Testis (tissue), 2 donors: ENCODE measurements at regions not wholly inside any gene's neighbourhood (a gene's known extent, or its start where the extent isn't known, plus 50 kb on each side); places are given as distances from the start of the nearest gene placed in this dataset.

ENCODE experiments used
- DNase-seq: peaks from one replicate; pipeline ENCODE4 v3.0.0-alpha.2; 2019
- H3K27ac ChIP-seq, 2 donors: fragments of 200-600 bp; sonication (generic); one replicate each; pipeline ENCODE4 v1.5.1; 2019
- H3K27me3 ChIP-seq: fragments of 200-600 bp; sonication (generic); one replicate; pipeline ENCODE4 v1.5.1; 2019
- H3K36me3 ChIP-seq: fragments of 200-600 bp; sonication (generic); one replicate; pipeline ENCODE4 v1.5.1; 2017; ENCODE audit warnings: low read depth; ENCODE audit errors: missing control alignments
- H3K4me1 ChIP-seq: fragments of 200-600 bp; sonication (generic); one replicate; pipeline ENCODE4 v1.5.1; 2019
- H3K4me3 ChIP-seq, 2 donors: fragments of 200-600 bp; sonication (generic); one replicate each; pipeline ENCODE4 v1.5.1; 2017 to 2019
- H3K9me3 ChIP-seq: fragments of 200-600 bp; sonication (generic); one replicate; pipeline ENCODE4 v1.5.1; 2017
- CTCF ChIP-seq, 3 experiments: fragments of 450-650 bp in 2 of 3; fragments of 200-600 bp in 1 of 3; sonication (generic) in 1 of 3; IDR thresholded peaks; one replicate each; pipeline ENCODE4 v1.5.1; 2016 to 2019; ENCODE audit warnings: antibody characterized with exemption in 3 of 3, mild to moderate bottlenecking in 2 of 3, moderate library complexity in 1 of 3
- POLR2A ChIP-seq: fragments of 450-650 bp; IDR thresholded peaks from one replicate; pipeline ENCODE4 v1.6.1; 2017; ENCODE audit warnings: antibody characterized with exemption, mild to moderate bottlenecking, moderate library complexity
- WGBS, 2 donors: methylation state at CpG; one replicate each; pipeline ENCODE4 v1.1.5; 2018; 5-methylcytosine and 5-hydroxymethylcytosine counted together
- intact Hi-C: fragments of 100-400 bp; cut with DNase I; formaldehyde crosslinking; loops from one replicate; pipeline ENCODE4 v1.15.1; 2023; ENCODE audit warnings: low total_unique reads

GRCh38 chr10:57919864-57920263 lies 347.8 kb downstream of the IPMK start:
- no peak for TF ChIP-seq CTCF (IDR thresholded peaks at IDR 0.05)
- TF ChIP-seq POLR2A, result no peak
- intact Hi-C loops, result no loop called here
- WGBS, 2 donors, result 86 to 89% methylated on average over 1 of the region's 1 CpG
- no peaks in the 10 kb centered on the region for H3K36me3 ChIP-seq
- no peaks in the 10 kb centered on the region for H3K9me3 ChIP-seq
- peak overlapping the region in 1 of 2 donors; percentile 52 for H3K27ac ChIP-seq
- H3K27me3 ChIP-seq, result no peaks in the 10 kb centered on the region
- no peaks in the 10 kb centered on the region for H3K4me1 ChIP-seq
- no peak overlapping the region for H3K4me3 ChIP-seq
- DNase-seq, result no peak

GRCh38 chr10:57917019-57917418 lies 350.7 kb downstream of the IPMK start:
- intact Hi-C loops, result no loop called here

DNA sequence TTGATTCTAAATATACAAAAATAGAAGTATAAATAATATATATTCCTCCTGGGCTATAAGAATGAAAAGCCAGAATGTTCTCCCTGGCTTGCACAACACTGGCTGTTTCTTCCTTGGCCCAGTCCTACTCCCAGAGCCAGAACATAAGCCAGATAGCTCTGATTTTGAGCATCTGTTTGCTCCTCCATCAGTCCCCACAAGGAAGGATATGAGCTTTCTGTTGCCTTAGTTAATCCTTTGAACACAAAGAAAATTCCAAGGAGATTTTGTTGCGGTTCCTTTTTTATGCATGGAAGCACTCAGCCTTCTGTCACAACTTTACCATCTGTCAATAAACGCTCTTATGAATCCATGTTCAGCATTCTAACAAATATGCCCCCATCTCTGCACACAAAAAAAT lies 361.8 kb downstream of the IPMK start:
- no peaks in the 10 kb centered on the region for H3K36me3 ChIP-seq
- H3K9me3 ChIP-seq, result no peaks in the 10 kb centered on the region
- DNase-seq, result no peak
- H3K4me3 ChIP-seq, result no peak overlapping the region
- WGBS, 2 donors, result 91 to 96% methylated on average over 2 of the region's 2 CpGs
- H3K4me1 ChIP-seq, result no peaks in the 10 kb centered on the region
- H3K27ac ChIP-seq, result no peak overlapping the region
- TF ChIP-seq POLR2A, result no peak
- no peak for TF ChIP-seq CTCF (IDR thresholded peaks at IDR 0.05)
- H3K27me3 ChIP-seq, result no peaks in the 10 kb centered on the region
- intact Hi-C loops, result no loop called here

More at GRCh38 chr10:57917019-57917418, 350.7 kb downstream of the IPMK start:
- no peaks in the 10 kb centered on the region for H3K36me3 ChIP-seq
- no peak overlapping the region for H3K4me3 ChIP-seq
- no peak for DNase-seq
- H3K27ac ChIP-seq, result no peak overlapping the region
- no peaks in the 10 kb centered on the region for H3K27me3 ChIP-seq
- TF ChIP-seq POLR2A (no peak), CTCF (IDR thresholded peaks at IDR 0.05) (no peak)
- no peaks in the 10 kb centered on the region for H3K9me3 ChIP-seq
- H3K4me1 ChIP-seq, result no peaks in the 10 kb centered on the region

DNA sequence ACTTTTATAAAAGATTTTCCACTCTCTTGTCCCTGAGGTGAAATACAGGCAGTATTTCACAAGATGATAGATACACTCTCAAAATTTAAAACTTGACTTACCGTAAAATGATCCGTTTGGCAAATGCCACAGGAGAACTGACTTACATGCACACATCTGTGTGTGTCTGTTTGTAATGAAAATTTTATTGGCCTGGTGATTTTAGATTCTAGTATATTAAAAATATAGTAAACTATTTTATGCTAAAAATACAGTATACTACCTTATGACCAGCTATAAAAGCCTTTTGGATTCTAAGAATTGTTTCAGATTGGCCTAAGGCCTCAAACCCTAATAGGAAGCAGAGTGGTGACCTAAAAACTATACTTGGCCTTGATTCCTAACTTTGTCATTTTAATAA lies 362.7 kb downstream of the IPMK start:
- intact Hi-C loops, result no loop called here
- 86 to 96% methylated on average over 2 of the region's 2 CpGs for WGBS, 2 donors
- H3K9me3 ChIP-seq, result no peaks in the 10 kb centered on the region

More for the DNA sequence above, 362.7 kb downstream of the IPMK start:
- no peaks in the 10 kb centered on the region for H3K27me3 ChIP-seq
- TF ChIP-seq POLR2A, result no peak
- TF ChIP-seq CTCF (IDR thresholded peaks at IDR 0.05), result no peak
- H3K27ac ChIP-seq, result no peak overlapping the region
- H3K36me3 ChIP-seq, result no peaks in the 10 kb centered on the region
- DNase-seq, result no peak
- H3K4me1 ChIP-seq, result no peaks in the 10 kb centered on the region
- no peak overlapping the region for H3K4me3 ChIP-seq
